ENCODE measurements at regions not wholly inside any gene's neighbourhood (a gene's known extent, or its start where the extent isn't known, plus 50 kb on each side); places are given as distances from the start of the nearest gene placed in this dataset.
A peak's percentile ranks its signal among the peaks of the same experiment; 100 is the strongest.

DNA sequence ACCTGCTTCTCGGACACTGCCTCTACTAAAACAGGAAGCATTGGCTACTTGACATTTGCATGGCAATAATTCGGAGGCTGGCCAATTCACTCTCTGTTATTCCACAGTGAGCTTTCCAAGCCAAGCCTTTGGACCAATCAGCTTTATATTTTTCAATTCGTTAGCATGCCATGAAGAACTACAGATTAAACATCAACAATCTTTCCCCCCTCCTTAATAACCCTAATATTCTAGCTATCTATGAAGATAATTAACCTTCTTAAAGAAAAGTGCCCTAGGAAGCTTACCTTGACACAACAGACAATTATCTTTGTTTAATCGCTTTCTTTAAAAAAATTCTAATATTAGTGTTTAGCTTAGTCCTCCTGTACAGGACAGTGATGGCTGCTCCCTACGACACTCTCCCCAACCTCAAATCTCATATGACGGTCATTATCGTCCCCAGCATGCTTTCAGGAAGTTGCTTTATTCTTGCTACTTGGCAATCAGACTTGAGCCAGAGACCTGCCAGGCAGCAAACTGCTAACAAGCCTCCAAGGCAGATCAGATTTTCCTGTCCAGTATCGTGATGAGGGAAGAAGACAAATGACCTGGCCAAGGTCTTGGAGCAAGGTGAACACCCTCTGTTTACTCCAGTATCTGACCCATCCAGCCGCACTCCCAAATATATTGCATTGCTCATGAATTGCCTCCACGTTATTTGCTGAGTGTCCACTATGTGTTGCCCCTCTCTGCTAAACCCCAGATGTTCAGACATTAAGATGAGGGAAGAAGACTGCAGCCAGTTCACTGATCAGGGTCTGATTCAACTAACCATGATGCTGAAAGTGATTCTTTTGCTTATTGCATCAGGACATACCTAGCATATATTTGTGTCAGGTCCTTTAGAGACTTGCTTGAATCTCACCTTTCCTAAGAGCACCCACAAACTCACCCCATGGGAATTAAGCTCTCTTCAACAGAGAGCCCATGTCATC, 68.1 kb upstream of the LPP start:
- H3K9me3 Mint-ChIP-seq, result no peaks in the 10 kb centered on the region
- Histone ChIP-seq H3K23me2 (ENCODE audit: insufficient read length, low read depth, low read length, poor library complexity, severe bottlenecking) (no peaks in the 10 kb centered on the region), H3K27ac (ENCODE audit: insufficient read length, low read depth, low read length) (no peak overlapping the region), H3K4ac (ENCODE audit: low read depth, low read length) (no peak overlapping the region), H3K14ac (ENCODE audit: insufficient read depth, low read length) (no peak overlapping the region), H3T11ph (ENCODE audit: low read length) (no peak overlapping the region), H3K18ac (ENCODE audit: insufficient read length, low read depth, low read length) (no peak overlapping the region), H3K9ac (ENCODE audit: extremely low read depth, insufficient read length, low read length) (no peak overlapping the region), H3K27me3 (ENCODE audit: insufficient read depth, low read length) (no peaks in the 10 kb centered on the region), H3K56ac (ENCODE audit: insufficient read length, low read depth, low read length) (no peak overlapping the region), H4K8ac (replicated peaks; ENCODE audit: insufficient read length, low read depth, low read length) (no peak overlapping the region), H2BK15ac (ENCODE audit: low read depth, low read length) (no peak overlapping the region), H3K4me1 (ENCODE audit: insufficient read depth, low read length) (no peaks in the 10 kb centered on the region), H4K91ac (ENCODE audit: insufficient read length, low read depth, low read length) (no peak overlapping the region), H3K23ac (ENCODE audit: insufficient read length, low read depth, low read length) (no peak overlapping the region), H2BK12ac (ENCODE audit: insufficient read length, low read depth, low read length) (no peak overlapping the region), H3K79me1 (ENCODE audit: insufficient read depth, low read depth, low read length, poor library complexity, severe bottlenecking) (no peaks in the 10 kb centered on the region), H2BK5ac (ENCODE audit: insufficient read length, low read length) (no peak overlapping the region), H4K20me1 (ENCODE audit: control insufficient read depth, insufficient read depth, insufficient read length) (no peaks in the 10 kb centered on the region), H3K4me2 (ENCODE audit: insufficient read depth, insufficient read length, low read length) (no peak overlapping the region), H2BK120ac (ENCODE audit: low read depth, low read length, poor library complexity, severe bottlenecking) (no peak overlapping the region), H2AK5ac (ENCODE audit: insufficient read length, low read length) (no peak overlapping the region), H4K5ac (ENCODE audit: insufficient read length, low read depth, low read length) (no peak overlapping the region), H2AFZ (ENCODE audit: low read length) (no peak overlapping the region), H2BK20ac (ENCODE audit: low read depth, low read length, poor library complexity, severe bottlenecking) (no peak overlapping the region), H3K79me2 (ENCODE audit: insufficient read depth, low read length) (no peaks in the 10 kb centered on the region), H3K9me3 (ENCODE audit: control insufficient read depth, low read depth, low read length) (no peaks in the 10 kb centered on the region)
- peaks cover 7 to 10% of the 10 kb centered on the region in 2 experiments; a peak in 3 of 4 replicates for H3K4me1 Mint-ChIP-seq
- no peak for DNase-seq
- WGBS (ENCODE audit: extremely low coverage, insufficient read length, low lambda C conversion rate), result no CpG with 5 or more reads among the region's 10 CpGs
- peak overlapping the region in 1 of 3 experiments; percentile 4; a peak in 1 of 7 replicates for H3K27ac Mint-ChIP-seq
- no peaks in the 10 kb centered on the region for H3K36me3 Mint-ChIP-seq (ENCODE audit: insufficient read depth in 1 of 3, low read depth in 3 of 3)
- TF ChIP-seq, protein P1, sequence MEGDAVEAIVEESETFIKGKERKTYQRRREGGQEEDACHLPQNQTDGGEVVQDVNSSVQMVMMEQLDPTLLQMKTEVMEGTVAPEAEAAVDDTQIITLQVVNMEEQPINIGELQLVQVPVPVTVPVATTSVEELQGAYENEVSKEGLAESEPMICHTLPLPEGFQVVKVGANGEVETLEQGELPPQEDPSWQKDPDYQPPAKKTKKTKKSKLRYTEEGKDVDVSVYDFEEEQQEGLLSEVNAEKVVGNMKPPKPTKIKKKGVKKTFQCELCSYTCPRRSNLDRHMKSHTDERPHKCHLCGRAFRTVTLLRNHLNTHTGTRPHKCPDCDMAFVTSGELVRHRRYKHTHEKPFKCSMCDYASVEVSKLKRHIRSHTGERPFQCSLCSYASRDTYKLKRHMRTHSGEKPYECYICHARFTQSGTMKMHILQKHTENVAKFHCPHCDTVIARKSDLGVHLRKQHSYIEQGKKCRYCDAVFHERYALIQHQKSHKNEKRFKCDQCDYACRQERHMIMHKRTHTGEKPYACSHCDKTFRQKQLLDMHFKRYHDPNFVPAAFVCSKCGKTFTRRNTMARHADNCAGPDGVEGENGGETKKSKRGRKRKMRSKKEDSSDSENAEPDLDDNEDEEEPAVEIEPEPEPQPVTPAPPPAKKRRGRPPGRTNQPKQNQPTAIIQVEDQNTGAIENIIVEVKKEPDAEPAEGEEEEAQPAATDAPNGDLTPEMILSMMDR (conservative IDR thresholded peaks at IDR 0.05), result no peak
- H3K4me3 Mint-ChIP-seq, result no peak overlapping the region
- peaks cover 3% of the 10 kb centered on the region for H3K27me3 Mint-ChIP-seq (ENCODE audit: low read depth)

All from H9 (cell line).